Sigmoid colon (tissue), 6 donors: ENCODE measurements at regions not wholly inside any gene's neighbourhood (a gene's known extent, or its start where the extent isn't known, plus 50 kb on each side); places are given as distances from the start of the nearest gene placed in this dataset.

Source experiments
- DNase-seq: peaks from one replicate; pipeline ENCODE4 v3.0.0-alpha.2; 2019
- H3K27ac ChIP-seq, 4 donors: fragments of 200-600 bp; sonication (generic); one replicate each; pipeline ENCODE4 v1.5.1; 2016 to 2019; ENCODE audit warnings: mild to moderate bottlenecking in 1 of 4
- H3K27me3 ChIP-seq, 3 donors: fragments of 200-600 bp; sonication (generic); one replicate each; pipeline ENCODE4 v1.5.1; 2019; ENCODE audit warnings: mild to moderate bottlenecking in 1 of 3
- H3K36me3 ChIP-seq, 4 donors: fragments of 200-600 bp; sonication (generic); one replicate each; pipeline ENCODE4 v1.5.1; 2016 to 2019
- H3K4me1 ChIP-seq, 4 donors: fragments of 200-600 bp; sonication (generic); one replicate each; pipeline ENCODE4 v1.5.1; 2017 to 2019
- H3K4me3 ChIP-seq, 4 donors: fragments of 200-600 bp; sonication (generic); one replicate each; pipeline ENCODE4 v1.5.1; 2017 to 2019; ENCODE audit warnings: mild to moderate bottlenecking in 2 of 4, moderate library complexity in 1 of 4
- H3K9me3 ChIP-seq, 4 donors: fragments of 200-600 bp in 3 of 4; sonication (generic) in 3 of 4; one replicate each; pipeline versions ENCODE4 v1.5.1 to v1.6.1; 2013 to 2019
- EP300 ChIP-seq, 4 donors: sonication (generic); formaldehyde crosslinking; IDR thresholded peaks; one replicate each; pipeline ENCODE4 v1.6.1; 2017; ENCODE audit warnings: antibody characterized with exemption in 4 of 4
- POLR2A ChIP-seq, 2 donors: fragments of 450-650 bp; IDR thresholded peaks; one replicate each; pipeline ENCODE4 v1.6.1; 2016; ENCODE audit warnings: antibody characterized with exemption in 2 of 2, mild to moderate bottlenecking in 2 of 2, moderate library complexity in 2 of 2
- POLR2AphosphoS5 ChIP-seq, 4 donors: sonication (generic); formaldehyde crosslinking; IDR thresholded peaks; one replicate each; pipeline ENCODE4 v1.6.1; 2017; ENCODE audit warnings: antibody characterized with exemption in 4 of 4
- WGBS, 2 donors: extraction: QIAGEN DNeasy Blood & Tissue Kit; methylation state at CpG; one replicate each; pipeline ENCODE4 v1.1.7; 2013; 5-methylcytosine and 5-hydroxymethylcytosine counted together
- intact Hi-C: fragments of 100-400 bp; cut with DNase I; formaldehyde crosslinking; loops from one replicate; pipeline ENCODE4 v1.15.1; 2023
- TF ChIP-seq, protein P1 (sequence below), 4 experiments: fragments of 450-650 bp in 3 of 4; fragments of 200-600 bp in 1 of 4; IDR thresholded peaks; one replicate each; pipeline ENCODE4 v1.5.1; 2016 to 2019; ENCODE audit warnings: antibody characterized with exemption in 4 of 4, mild to moderate bottlenecking in 3 of 4, moderate library complexity in 2 of 4
- donor health status: healthy with polysubstance abuse.
- donor health status: healthy.

- Histone ChIP-seq H3K4me3 (no peak overlapping the region), H3K27ac (no peak overlapping the region), H3K27me3 (no peaks in the 10 kb centered on the region), H3K9me3 (no peaks in the 10 kb centered on the region), H3K36me3 (no peaks in the 10 kb centered on the region), H3K4me1 (no peaks in the 10 kb centered on the region)
- intact Hi-C loops = no loop called here
- TF ChIP-seq EP300 (IDR thresholded peaks at IDR 0.05) (no peak), POLR2A (IDR thresholded peaks at IDR 0.05) (no peak), POLR2AphosphoS5 (IDR thresholded peaks at IDR 0.05) (no peak)
- TF ChIP-seq, protein P1, sequence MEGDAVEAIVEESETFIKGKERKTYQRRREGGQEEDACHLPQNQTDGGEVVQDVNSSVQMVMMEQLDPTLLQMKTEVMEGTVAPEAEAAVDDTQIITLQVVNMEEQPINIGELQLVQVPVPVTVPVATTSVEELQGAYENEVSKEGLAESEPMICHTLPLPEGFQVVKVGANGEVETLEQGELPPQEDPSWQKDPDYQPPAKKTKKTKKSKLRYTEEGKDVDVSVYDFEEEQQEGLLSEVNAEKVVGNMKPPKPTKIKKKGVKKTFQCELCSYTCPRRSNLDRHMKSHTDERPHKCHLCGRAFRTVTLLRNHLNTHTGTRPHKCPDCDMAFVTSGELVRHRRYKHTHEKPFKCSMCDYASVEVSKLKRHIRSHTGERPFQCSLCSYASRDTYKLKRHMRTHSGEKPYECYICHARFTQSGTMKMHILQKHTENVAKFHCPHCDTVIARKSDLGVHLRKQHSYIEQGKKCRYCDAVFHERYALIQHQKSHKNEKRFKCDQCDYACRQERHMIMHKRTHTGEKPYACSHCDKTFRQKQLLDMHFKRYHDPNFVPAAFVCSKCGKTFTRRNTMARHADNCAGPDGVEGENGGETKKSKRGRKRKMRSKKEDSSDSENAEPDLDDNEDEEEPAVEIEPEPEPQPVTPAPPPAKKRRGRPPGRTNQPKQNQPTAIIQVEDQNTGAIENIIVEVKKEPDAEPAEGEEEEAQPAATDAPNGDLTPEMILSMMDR (IDR thresholded peaks at IDR 0.05) = no peak
- 56 to 61% methylated on average over 4 of the region's 4 CpGs for WGBS, 2 donors
- DNase-seq = no peak
Measured at GRCh38 chr6:10235344-10235743, 179.5 kb downstream of the TFAP2A start.

GRCh38 chr6:10230531-10230930 is 184.3 kb downstream of the TFAP2A start:
- Histone ChIP-seq H3K27me3 (no peaks in the 10 kb centered on the region), H3K9me3 (peaks cover 0 to 4% (median 0%) of the 10 kb centered on the region in 4 donors), H3K4me3 (no peak overlapping the region), H3K4me1 (no peaks in the 10 kb centered on the region), H3K27ac (no peak overlapping the region), H3K36me3 (no peaks in the 10 kb centered on the region)
- TF ChIP-seq POLR2AphosphoS5 (IDR thresholded peaks at IDR 0.05) (no peak), POLR2A (IDR thresholded peaks at IDR 0.05) (no peak), EP300 (IDR thresholded peaks at IDR 0.05) (no peak)
- TF ChIP-seq, protein P1 (IDR thresholded peaks at IDR 0.05) = no peak
- intact Hi-C loops = no loop called here
- DNase-seq = no peak

DNA sequence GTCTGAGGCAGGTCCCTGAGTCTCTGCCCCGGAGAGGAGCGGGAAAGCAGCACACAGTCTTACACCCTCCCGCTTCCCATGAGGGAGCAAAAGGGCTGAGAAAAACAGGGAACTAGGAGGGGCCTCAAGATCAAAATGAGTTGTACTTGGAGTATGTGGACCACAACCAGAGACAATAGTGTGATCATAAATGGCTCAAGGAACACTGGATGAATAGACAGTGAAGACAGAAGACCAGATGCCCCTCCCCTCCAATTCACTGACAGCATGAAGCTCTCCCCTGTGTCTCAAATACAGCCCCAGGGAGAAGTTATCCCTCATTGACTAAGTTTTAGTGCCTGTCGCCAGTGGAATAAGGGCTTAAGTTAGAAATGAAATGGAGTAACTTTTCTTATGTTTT is 191.0 kb downstream of the TFAP2A start:
- TF ChIP-seq, protein P1 (IDR thresholded peaks at IDR 0.05) = no peak
- TF ChIP-seq POLR2AphosphoS5 (IDR thresholded peaks at IDR 0.05) = no peak
- 88 to 95% methylated on average over 4 of the region's 4 CpGs for WGBS, 2 donors
- Histone ChIP-seq H3K27ac (no peak overlapping the region), H3K36me3 (no peaks in the 10 kb centered on the region), H3K9me3 (peaks cover 0 to 4% (median 0%) of the 10 kb centered on the region in 4 donors), H3K4me3 (no peak overlapping the region), H3K27me3 (no peaks in the 10 kb centered on the region), H3K4me1 (no peaks in the 10 kb centered on the region)
- intact Hi-C loops = no loop called here
- no peak for DNase-seq

DNA sequence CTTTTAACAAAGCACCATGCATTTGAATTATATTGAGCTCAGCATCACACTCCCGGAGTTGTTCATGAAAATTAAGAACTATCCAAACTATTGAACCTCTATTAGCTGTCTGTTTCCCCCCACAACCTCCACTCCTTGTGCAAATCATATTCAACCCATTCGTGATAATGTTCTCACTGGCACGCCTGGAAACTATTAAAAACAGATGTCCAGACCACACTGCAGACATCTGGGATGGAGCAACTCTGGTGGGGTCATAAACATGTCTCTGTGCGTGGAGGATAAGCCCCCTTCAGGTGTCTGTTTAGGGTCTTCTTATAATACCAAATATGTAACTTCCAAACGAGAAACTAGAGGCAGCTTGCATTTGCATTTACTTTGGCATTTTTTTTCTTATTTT is 193.7 kb downstream of the TFAP2A start:
- WGBS, 2 donors = 68 to 69% methylated on average over 5 of the region's 5 CpGs
- no peak for DNase-seq

DNA sequence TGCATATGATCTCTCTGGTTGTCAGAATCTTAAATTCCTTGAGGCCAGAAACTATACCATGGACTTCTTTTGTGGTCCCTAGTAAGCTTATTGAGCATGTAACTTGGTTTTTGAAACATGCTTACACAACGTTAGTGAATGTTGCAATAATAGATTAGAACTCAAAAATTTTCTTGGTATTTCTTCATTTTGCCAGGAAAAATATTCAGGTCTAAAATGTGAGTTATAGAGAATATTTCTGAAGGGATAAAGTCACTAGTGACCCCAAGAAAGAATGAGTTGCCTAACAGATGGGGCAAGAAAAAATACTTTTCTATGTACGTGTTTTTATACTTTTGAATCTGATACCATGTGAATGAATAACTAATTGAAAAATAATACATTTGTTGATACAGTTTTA is 195.4 kb downstream of the TFAP2A start:
- intact Hi-C loops = no loop called here
- no peak overlapping the region for H3K4me3 ChIP-seq
- no peaks in the 10 kb centered on the region for H3K27me3 ChIP-seq
- H3K27ac ChIP-seq = no peak overlapping the region
- no peaks in the 10 kb centered on the region for H3K9me3 ChIP-seq
- TF ChIP-seq, protein P1 (IDR thresholded peaks at IDR 0.05) = no peak
- TF ChIP-seq POLR2A (IDR thresholded peaks at IDR 0.05) = no peak
- TF ChIP-seq EP300 (IDR thresholded peaks at IDR 0.05) = no peak
- TF ChIP-seq POLR2AphosphoS5 (IDR thresholded peaks at IDR 0.05) = no peak
- no peaks in the 10 kb centered on the region for H3K36me3 ChIP-seq
- H3K4me1 ChIP-seq = no peaks in the 10 kb centered on the region
- 81 to 91% methylated on average over 2 of the region's 2 CpGs for WGBS, 2 donors
- DNase-seq = no peak

More for the DNA sequence above, 193.7 kb downstream of the TFAP2A start:
- no peaks in the 10 kb centered on the region for H3K27me3 ChIP-seq
- no peak overlapping the region for H3K4me3 ChIP-seq
- no peaks in the 10 kb centered on the region for H3K4me1 ChIP-seq
- intact Hi-C loops = no loop called here
- H3K27ac ChIP-seq = no peak overlapping the region
- no peak for TF ChIP-seq EP300 (IDR thresholded peaks at IDR 0.05)
- H3K9me3 ChIP-seq = no peaks in the 10 kb centered on the region
- H3K36me3 ChIP-seq = no peaks in the 10 kb centered on the region
